ENCODE measurements at regions not wholly inside any gene's neighbourhood (a gene's known extent, or its start where the extent isn't known, plus 50 kb on each side); places are given as distances from the start of the nearest gene placed in this dataset.

GRCh38 chr1:94362466-94363058, 55.6 kb upstream of the ABCD3 start:
- peak; percentile 72 for DNase-seq (ENCODE audit: low read depth)

GRCh38 chr1:94358630-94359599, 59.3 kb upstream of the ABCD3 start:
- no peak for TF ChIP-seq CTCF (IDR thresholded peaks at IDR 0.05; ENCODE audit: low read length, missing control alignments)
- no peak for DNase-seq (ENCODE audit: low read depth)

More at GRCh38 chr1:94362466-94363058, 55.6 kb upstream of the ABCD3 start:
- H3K4me3 ChIP-seq (replicated peaks; ENCODE audit: low read depth, low read length): no peak overlapping the region
- TF ChIP-seq CTCF (IDR thresholded peaks at IDR 0.05; ENCODE audit: low read length, missing control alignments): no peak

GRCh38 chr1:94357661-94358060, 60.5 kb upstream of the ABCD3 start:
- no peak for TF ChIP-seq CTCF (IDR thresholded peaks at IDR 0.05; ENCODE audit: low read length, missing control alignments)

More at GRCh38 chr1:94358630-94359599, 59.3 kb upstream of the ABCD3 start:
- H3K4me3 ChIP-seq (replicated peaks; ENCODE audit: low read depth, low read length): no peak overlapping the region

GRCh38 chr1:94355485-94355980, 62.7 kb upstream of the ABCD3 start:
- H3K4me3 ChIP-seq (replicated peaks; ENCODE audit: low read depth, low read length): no peak overlapping the region
- DNase-seq (ENCODE audit: low read depth): no peak
- no peak for TF ChIP-seq CTCF (IDR thresholded peaks at IDR 0.05; ENCODE audit: low read length, missing control alignments)

More at GRCh38 chr1:94357661-94358060, 60.5 kb upstream of the ABCD3 start:
- no peak overlapping the region for H3K4me3 ChIP-seq (replicated peaks; ENCODE audit: low read depth, low read length)
- no peak for DNase-seq (ENCODE audit: low read depth)

- H3K4me3 ChIP-seq (replicated peaks; ENCODE audit: low read depth, low read length): no peak overlapping the region
- no peak for TF ChIP-seq CTCF (IDR thresholded peaks at IDR 0.05; ENCODE audit: low read length, missing control alignments)
- DNase-seq (ENCODE audit: low read depth): no peak
Observed at GRCh38 chr1:94351481-94351880, 66.7 kb upstream of the ABCD3 start.

- H3K4me3 ChIP-seq (replicated peaks; ENCODE audit: low read depth, low read length): no peak overlapping the region
- DNase-seq (ENCODE audit: low read depth): no peak
- no peak for TF ChIP-seq CTCF (IDR thresholded peaks at IDR 0.05; ENCODE audit: low read length, missing control alignments)
Observed at GRCh38 chr1:94350350-94350924, 67.8 kb upstream of the ABCD3 start.

All from fibroblast of pulmonary artery (primary cell).